GM18951 (cell line): ENCODE measurements at regions not wholly inside any gene's neighbourhood (a gene's known extent, or its start where the extent isn't known, plus 50 kb on each side); places are given as distances from the start of the nearest gene placed in this dataset.

Source experiments
- POLR2A ChIP-seq: IDR thresholded peaks from 4 replicates; pipeline ENCODE4 v1.6.1; 2011; ENCODE audit warnings: mild to moderate bottlenecking; ENCODE audit not compliant: insufficient read length, insufficient read depth; ENCODE audit errors: extremely low read depth
- in situ Hi-C: fragments of 300-500 bp; cut with MboI; formaldehyde crosslinking; loops from one replicate; pipeline ENCODE4 v1.12.0; 2022; ENCODE audit warnings: low sequenced_read_pairs, mixed read lengths, inconsistent platforms; ENCODE audit not compliant: unreplicated experiment

- TF ChIP-seq POLR2A: no peak
- in situ Hi-C loops: no loop called here
Observed at GRCh38 chr15:70494852-70495571, 268.3 kb downstream of the UACA start.

- TF ChIP-seq POLR2A: no peak
- in situ Hi-C loops: no loop called here
Observed at GRCh38 chr15:70494517-70494851, 268.9 kb downstream of the UACA start.

- in situ Hi-C loops: no loop called here
- TF ChIP-seq POLR2A: no peak
Observed at GRCh38 chr15:70493787-70494516, 269.4 kb downstream of the UACA start.

GRCh38 chr15:70493376-70493775 is 270.0 kb downstream of the UACA start:
- in situ Hi-C loops: no loop called here
- no peak for TF ChIP-seq POLR2A

GRCh38 chr15:70492240-70493177 is 270.8 kb downstream of the UACA start:
- in situ Hi-C loops: no loop called here
- no peak for TF ChIP-seq POLR2A

GRCh38 chr15:70491641-70492040 is 271.7 kb downstream of the UACA start:
- in situ Hi-C loops: no loop called here
- TF ChIP-seq POLR2A: no peak

GRCh38 chr15:70491201-70491621 is 272.1 kb downstream of the UACA start:
- in situ Hi-C loops: no loop called here
- TF ChIP-seq POLR2A: no peak

GRCh38 chr15:70490838-70491155 is 272.6 kb downstream of the UACA start:
- no peak for TF ChIP-seq POLR2A

GRCh38 chr15:70490148-70490837 is 273.1 kb downstream of the UACA start:
- in situ Hi-C loops: no loop called here
- no peak for TF ChIP-seq POLR2A

More at GRCh38 chr15:70490838-70491155, 272.6 kb downstream of the UACA start:
- in situ Hi-C loops: no loop called here

GRCh38 chr15:70488941-70489848 is 274.2 kb downstream of the UACA start:
- no peak for TF ChIP-seq POLR2A
- in situ Hi-C loops: no loop called here

- in situ Hi-C loops: no loop called here
- TF ChIP-seq POLR2A: no peak
Observed at GRCh38 chr15:70488002-70488605, 275.3 kb downstream of the UACA start.

- no peak for TF ChIP-seq POLR2A
Observed at GRCh38 chr15:70487387-70487740, 276.0 kb downstream of the UACA start.

More at GRCh38 chr15:70487387-70487740, 276.0 kb downstream of the UACA start:
- in situ Hi-C loops: no loop called here
